K562 (cell line): ENCODE measurements at regions not wholly inside any gene's neighbourhood (a gene's known extent, or its start where the extent isn't known, plus 50 kb on each side); places are given as distances from the start of the nearest gene placed in this dataset.
A peak's percentile ranks its signal among the peaks of the same experiment; 100 is the strongest.

ENCODE experiments used
- ARNT ChIP-seq, 2 experiments: fragments of 450-650 bp; IDR thresholded peaks; 2 replicates each; pipeline ENCODE4 v1.6.1; 2016; ENCODE audit warnings: mild to moderate bottlenecking in 1 of 2
- ATF1 ChIP-seq, 2 experiments: fragments of 450-650 bp in 1 of 2; IDR thresholded peaks; 2 replicates each; pipeline ENCODE4 v1.6.1; 2016; ENCODE audit warnings: missing compliant biosample characterization in 1 of 2, missing genetic modification characterization in 1 of 2
- BHLHE40 ChIP-seq: IDR thresholded peaks from 2 replicates; pipeline ENCODE4 v1.6.1; 2011; ENCODE audit warnings: low read length, improper control_type of control experiment
- EZH2 ChIP-seq: IDR thresholded peaks from 2 replicates; pipeline ENCODE4 v1.6.1; 2012; ENCODE audit warnings: low read depth, mild to moderate bottlenecking, inconsistent platforms, low read length, borderline replicate concordance
- GABPB2 ChIP-seq: fragments of 250-450 bp; sonication (Bioruptor Pico); conservative IDR thresholded peaks from 2 replicates; pipeline ENCODE4 v1.5.1; 2021; ENCODE audit warnings: mild to moderate bottlenecking
- LEF1 ChIP-seq: fragments of 450-650 bp; IDR thresholded peaks from 2 replicates; pipeline ENCODE4 v1.6.1; 2016; ENCODE audit warnings: mild to moderate bottlenecking
- NELFE ChIP-seq: IDR thresholded peaks from 2 replicates; pipeline ENCODE4 v1.6.1; 2011; ENCODE audit warnings: mild to moderate bottlenecking; ENCODE audit not compliant: insufficient read depth, insufficient read length
- PHB ChIP-seq: fragments of 250-450 bp; sonication (Bioruptor Pico); IDR thresholded peaks from 2 replicates; pipeline ENCODE4 v1.5.0; 2021
- RBFOX2 ChIP-seq: fragments of 200-400 bp; formaldehyde crosslinking; IDR thresholded peaks from 2 replicates; pipeline ENCODE4 v1.6.1; 2017; ENCODE audit warnings: low read depth, mild to moderate bottlenecking, low read length, moderate library complexity
- RHOXF2B ChIP-seq: fragments of 250-450 bp; sonication (Bioruptor Pico); conservative IDR thresholded peaks from 2 replicates; pipeline ENCODE4 v1.5.1; 2021
- SMARCC2 ChIP-seq: fragments of 450-650 bp; IDR thresholded peaks from 2 replicates; pipeline ENCODE4 v1.6.1; 2017; ENCODE audit warnings: antibody characterized with exemption, moderate library complexity, mild to moderate bottlenecking, low read depth
- SOX6 ChIP-seq: fragments of 450-650 bp; IDR thresholded peaks from 2 replicates; pipeline ENCODE4 v1.6.1; 2014; ENCODE audit warnings: mild to moderate bottlenecking
- ZC3H8 ChIP-seq: fragments of 450-650 bp; IDR thresholded peaks from 2 replicates; pipeline ENCODE4 v1.6.1; 2017
- ZFX ChIP-seq: sonication (generic); formaldehyde crosslinking; IDR thresholded peaks from 2 replicates; pipeline ENCODE4 v1.8.0; 2022; ENCODE audit warnings: mild to moderate bottlenecking, missing genetic modification reagents, moderate library complexity
- ZNF133 ChIP-seq: fragments of 250-450 bp; sonication (Bioruptor Pico); IDR thresholded peaks from 2 replicates; pipeline ENCODE4 v1.4.0; 2020; ENCODE audit warnings: mild to moderate bottlenecking
- ZNF561 ChIP-seq: fragments of 450-650 bp; formaldehyde crosslinking; conservative IDR thresholded peaks from 2 replicates; pipeline ENCODE4 v1.4.0; 2020; ENCODE audit warnings: mild to moderate bottlenecking, moderate library complexity
- ZNF778 ChIP-seq: fragments of 450-650 bp; formaldehyde crosslinking; IDR thresholded peaks from 2 replicates; pipeline ENCODE4 v1.4.0; 2020; ENCODE audit warnings: mild to moderate bottlenecking, moderate library complexity
- TF ChIP-seq, protein P1 (sequence below): sonication (generic); formaldehyde crosslinking; IDR thresholded peaks from 2 replicates; pipeline ENCODE4 v1.8.0; 2022; ENCODE audit warnings: mild to moderate bottlenecking, missing genetic modification reagents
- TF ChIP-seq, protein P2 (sequence below): fragments of 250-450 bp; sonication (Bioruptor Pico); IDR thresholded peaks from 2 replicates; pipeline ENCODE4 v1.9.0; 2021; ENCODE audit warnings: mild to moderate bottlenecking, inconsistent platforms

GRCh38 chr7:106569500-106569929 is 91.4 kb downstream of the CCDC71L start (continued):
- no peak for TF ChIP-seq RHOXF2B
- TF ChIP-seq ZNF561 (CRISPR knock-in tag), result peak; percentile 82; the same call in 1 of the 2 replicates
- no peak for TF ChIP-seq ZFX (CRISPR knock-in tag)
- TF ChIP-seq LEF1, result no peak; the same call in 1 of the 2 replicates
- TF ChIP-seq RBFOX2, result peak; percentile 56
- no peak for TF ChIP-seq GABPB2 (CRISPR knock-in tag)
- no peak for TF ChIP-seq SMARCC2
- TF ChIP-seq, protein P1, sequence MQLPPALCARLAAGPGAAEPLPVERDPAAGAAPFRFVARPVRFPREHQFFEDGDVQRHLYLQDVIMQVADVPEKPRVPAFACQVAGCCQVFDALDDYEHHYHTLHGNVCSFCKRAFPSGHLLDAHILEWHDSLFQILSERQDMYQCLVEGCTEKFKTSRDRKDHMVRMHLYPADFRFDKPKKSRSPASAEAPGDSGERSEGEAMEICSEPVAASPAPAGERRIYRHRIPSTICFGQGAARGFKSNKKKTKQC (CRISPR knock-in tag), result peak; percentile 40; the same call in 1 of the 2 replicates
- TF ChIP-seq ZNF778 (CRISPR knock-in tag), result no peak
- TF ChIP-seq NELFE, result no peak
- TF ChIP-seq ZC3H8, result no peak
- TF ChIP-seq SOX6, result no peak
- TF ChIP-seq BHLHE40, result peak; percentile 83
- no peak for TF ChIP-seq EZH2
- 0 out of 2 replicates have a peak, but pooled peaks have one; percentile 32 for TF ChIP-seq ZNF133 (CRISPR knock-in tag)
- no peak; a peak in 1 of 4 replicates for TF ChIP-seq ARNT (IDR thresholded peaks at IDR 0.05)
- TF ChIP-seq ATF1 (CRISPR knock-in tag; IDR thresholded peaks at IDR 0.05), result no peak
- TF ChIP-seq ATF1 (tag; IDR thresholded peaks at IDR 0.05), result peak; percentile 48; the same call in 1 of the 2 replicates
- no peak for TF ChIP-seq PHB (CRISPR knock-in tag)
- TF ChIP-seq, protein P2, sequence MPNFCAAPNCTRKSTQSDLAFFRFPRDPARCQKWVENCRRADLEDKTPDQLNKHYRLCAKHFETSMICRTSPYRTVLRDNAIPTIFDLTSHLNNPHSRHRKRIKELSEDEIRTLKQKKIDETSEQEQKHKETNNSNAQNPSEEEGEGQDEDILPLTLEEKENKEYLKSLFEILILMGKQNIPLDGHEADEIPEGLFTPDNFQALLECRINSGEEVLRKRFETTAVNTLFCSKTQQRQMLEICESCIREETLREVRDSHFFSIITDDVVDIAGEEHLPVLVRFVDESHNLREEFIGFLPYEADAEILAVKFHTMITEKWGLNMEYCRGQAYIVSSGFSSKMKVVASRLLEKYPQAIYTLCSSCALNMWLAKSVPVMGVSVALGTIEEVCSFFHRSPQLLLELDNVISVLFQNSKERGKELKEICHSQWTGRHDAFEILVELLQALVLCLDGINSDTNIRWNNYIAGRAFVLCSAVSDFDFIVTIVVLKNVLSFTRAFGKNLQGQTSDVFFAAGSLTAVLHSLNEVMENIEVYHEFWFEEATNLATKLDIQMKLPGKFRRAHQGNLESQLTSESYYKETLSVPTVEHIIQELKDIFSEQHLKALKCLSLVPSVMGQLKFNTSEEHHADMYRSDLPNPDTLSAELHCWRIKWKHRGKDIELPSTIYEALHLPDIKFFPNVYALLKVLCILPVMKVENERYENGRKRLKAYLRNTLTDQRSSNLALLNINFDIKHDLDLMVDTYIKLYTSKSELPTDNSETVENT, result no peak
